NCI-H460 (cell line): ENCODE measurements at regions not wholly inside any gene's neighbourhood (a gene's known extent, or its start where the extent isn't known, plus 50 kb on each side); places are given as distances from the start of the nearest gene placed in this dataset.

Source experiments
- DNase-seq: peaks from one replicate; pipeline ENCODE4 v3.0.0-alpha.2; 2016; ENCODE audit warnings: low read depth; ENCODE audit errors: extremely low read depth

DNA sequence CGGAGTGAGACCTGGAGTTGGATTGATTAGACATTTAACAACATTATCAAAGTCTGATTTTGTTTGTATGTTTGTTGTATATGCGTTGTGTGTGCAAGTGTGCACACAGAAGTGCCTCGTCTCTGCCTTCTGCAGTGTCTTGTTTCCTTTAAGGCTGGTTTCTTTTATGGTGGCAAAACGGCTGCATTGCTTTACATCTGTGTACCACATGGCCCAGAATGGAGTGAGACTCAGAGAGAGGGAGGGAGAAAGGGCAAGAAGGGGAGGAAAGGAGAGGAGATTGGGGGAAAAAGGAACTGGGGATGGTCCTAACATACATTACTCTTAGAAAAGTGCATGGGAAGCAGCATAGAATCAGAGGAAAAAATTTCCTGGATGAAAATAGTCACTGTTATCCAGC lies 99.7 kb upstream of the WLS start:
- no peak for DNase-seq

DNA sequence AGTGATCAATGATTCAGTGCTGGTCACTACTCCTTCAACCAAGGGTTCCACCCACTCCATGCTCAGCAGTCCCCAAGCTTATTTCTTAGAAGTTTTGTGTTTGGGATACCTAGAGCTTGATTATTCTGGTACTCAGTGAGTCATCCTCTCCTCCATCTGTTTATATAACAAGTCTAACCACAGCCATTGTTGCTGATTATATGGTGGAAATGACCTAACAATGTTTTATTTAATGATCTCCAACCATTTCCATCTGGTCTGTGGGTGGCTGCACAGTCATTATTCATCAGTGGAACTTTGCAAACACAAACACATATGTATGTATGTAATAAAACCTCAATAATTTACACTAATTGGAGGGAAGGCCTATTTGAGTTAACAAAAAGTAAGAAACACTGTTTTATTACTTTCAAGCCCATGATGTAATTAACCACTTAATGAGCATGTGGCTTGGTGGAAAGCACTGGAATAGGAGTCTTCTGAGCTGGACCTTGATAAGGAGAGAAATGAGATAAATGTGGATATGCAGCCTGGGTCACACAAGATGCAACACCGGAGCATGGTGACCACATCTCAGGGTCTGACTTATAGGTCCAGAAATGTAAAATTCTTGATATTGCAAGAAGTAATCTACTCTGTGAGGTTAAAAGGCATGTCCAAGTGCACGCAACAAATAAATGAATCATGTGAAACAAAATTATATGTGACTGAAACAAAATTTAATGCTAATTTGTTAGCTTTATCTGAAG lies 99.0 kb upstream of the WLS start:
- DNase-seq, result no peak

DNA sequence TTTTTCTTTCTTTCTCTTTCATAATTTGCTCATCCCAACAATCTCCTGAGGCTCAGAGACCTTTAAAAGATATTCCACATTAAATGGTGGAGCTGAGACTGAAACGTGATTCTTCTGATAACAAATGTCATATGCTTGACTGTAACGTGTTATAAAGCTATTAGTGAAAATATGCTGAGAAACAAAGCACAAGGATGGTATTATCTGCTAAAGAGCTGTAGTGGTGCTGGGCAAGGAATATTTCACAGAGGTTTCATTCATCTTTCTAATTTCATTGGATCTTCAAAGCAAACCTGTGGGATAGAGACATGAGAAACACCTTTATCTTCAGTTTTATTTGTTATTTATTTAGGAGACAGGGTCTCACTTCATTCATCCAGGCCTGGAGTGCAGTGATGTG lies 98.1 kb upstream of the WLS start:
- DNase-seq, result no peak

DNA sequence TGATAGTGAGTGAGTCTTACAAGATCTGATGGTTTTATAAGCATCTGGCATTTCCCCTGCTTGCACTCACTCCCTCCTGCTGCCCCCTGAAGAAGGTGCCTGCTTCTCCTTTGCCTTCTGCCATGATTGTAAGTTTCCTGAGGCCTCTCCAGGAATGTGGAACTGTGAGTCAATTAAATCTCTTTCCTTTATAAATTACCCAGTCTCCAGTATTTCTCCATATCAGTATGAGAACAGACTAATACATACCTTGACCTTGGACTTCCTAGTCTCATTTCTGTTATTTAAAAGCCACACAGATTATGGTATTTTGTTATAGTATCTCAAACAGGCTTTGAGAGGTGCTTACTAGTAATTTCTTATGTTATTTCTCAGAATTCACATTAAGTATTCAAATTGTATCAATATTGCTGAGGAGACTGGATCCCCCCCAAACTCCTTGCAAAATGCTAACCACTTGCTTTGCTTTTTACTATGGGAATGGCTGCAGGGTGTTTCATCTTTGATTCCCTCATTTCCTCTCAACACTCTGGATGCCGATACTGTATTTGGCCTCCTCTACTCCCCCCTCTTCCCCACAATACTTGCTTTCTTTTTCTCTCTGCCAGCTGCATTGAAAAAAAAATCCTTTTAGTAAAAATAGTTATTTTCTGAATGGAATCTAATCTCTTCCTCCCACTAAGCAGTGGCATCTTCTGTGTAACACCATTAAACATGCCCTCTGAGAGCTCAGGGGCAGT lies 96.9 kb upstream of the WLS start:
- no peak for DNase-seq

DNA sequence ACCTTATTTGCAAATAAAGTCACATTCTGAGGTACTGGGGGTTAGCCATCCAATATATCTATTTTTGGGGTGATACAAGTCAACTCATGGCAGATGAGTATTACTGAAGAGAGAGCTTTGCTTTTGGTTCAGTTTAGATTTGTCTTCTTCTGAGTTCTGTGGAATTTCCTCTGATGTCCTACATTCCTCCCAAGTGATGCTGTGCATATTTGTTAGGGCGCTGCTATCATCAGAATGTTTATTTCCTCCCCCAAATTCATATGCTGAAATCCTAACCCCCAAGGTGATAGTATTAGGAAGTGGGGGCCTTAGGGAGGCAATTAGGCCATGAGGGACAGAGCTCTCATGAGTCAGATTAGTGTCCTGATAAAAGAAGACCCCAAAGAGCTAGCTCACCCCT lies 96.2 kb upstream of the WLS start:
- no peak for DNase-seq

DNA sequence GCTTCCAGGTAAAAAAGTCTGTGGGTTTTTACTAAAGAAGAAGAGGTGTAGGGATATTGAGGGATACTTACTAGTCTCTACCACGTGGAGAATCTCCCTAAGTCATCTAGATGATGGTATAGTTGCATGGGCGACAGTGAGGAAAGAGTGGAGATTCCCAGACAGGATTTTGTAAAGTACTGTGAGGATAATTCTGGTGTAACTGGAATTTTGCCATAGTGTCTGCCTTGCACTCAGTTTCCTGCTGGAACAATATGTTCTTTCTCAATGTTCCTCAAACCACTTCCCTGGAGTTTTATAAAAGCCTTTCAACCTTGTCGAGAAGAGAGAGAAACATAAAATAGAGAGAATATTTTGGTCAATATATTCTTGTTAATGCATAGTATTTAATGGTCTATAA lies 95.1 kb upstream of the WLS start:
- no peak for DNase-seq

DNA sequence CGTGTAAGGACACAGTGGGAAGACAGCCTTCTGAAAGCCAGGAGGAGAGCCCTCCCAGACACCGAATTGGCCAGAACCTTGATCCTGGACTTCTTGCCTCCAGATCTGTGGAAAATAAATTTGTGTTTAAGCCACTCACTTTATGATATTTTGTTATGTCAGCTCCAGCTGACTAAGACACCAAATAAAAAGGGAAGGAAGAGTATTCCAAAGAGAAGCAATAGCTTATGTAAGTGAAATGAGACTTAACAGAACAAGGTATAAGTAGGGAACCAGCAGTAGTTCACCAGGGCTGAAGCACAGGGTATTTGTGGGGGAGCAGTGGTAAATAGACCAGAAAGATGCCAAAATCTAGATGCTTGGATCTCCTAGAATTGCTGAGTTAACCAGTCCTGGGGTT lies 94.2 kb upstream of the WLS start:
- no peak for DNase-seq

DNA sequence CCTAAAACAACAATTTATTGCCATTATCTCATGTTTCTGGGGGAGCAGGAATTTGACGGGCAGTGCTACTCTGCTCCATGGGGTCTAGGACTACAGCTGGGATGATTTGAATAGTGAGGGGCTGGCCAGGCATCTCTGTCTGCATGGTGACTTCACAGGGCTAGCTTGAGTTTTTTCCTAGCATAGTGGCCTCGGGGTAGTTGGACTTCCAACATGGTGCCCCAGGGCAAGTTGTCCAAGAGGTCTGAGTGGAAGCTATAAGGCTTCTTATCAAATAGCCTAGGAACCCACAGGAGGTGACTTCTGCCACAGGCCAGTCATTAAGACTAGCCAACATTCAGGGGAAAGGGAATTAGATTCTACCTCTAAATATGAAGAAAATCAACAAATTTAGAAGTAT lies 92.0 kb upstream of the WLS start:
- no peak for DNase-seq

DNA sequence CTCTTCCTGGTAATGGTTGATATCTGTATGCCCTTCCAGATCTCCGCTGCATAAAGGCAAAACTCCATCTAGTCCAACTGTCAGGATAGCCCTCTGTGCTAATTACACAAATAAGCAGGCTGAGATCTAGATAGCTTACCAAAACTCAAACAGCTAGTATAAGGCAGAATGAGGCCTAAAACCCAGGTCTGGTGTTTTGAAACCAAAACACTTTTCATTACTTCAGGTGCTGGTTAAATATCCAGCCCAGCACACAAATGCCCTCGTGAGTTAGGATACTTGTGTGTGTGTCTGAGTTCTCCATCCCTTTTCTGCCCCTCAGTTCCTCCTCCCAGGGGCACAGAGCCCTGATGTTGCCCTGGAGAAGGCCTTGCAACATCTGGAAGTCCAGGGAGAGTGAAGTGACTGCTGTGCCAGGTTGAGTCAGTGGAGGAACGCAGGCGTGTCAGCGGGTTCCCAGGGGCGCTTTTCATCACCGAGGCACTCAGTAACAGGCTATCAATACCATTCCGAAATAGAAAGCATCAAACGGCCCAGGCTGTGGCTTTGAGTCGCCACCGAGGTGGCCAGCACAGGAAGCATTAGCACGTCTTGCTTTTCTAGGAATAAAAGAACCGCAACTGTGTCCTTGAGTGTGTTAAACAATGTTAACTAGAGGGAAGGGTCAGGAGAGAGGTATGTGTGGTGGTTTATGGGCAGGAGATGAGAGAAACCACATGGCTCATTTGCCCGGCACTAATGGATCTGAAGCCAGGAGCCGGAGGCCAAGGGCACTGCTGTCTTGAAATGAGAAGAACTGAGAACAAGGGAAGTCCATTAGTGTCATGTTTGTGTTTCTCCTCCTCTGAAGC lies 90.7 kb upstream of the WLS start:
- no peak for DNase-seq

DNA sequence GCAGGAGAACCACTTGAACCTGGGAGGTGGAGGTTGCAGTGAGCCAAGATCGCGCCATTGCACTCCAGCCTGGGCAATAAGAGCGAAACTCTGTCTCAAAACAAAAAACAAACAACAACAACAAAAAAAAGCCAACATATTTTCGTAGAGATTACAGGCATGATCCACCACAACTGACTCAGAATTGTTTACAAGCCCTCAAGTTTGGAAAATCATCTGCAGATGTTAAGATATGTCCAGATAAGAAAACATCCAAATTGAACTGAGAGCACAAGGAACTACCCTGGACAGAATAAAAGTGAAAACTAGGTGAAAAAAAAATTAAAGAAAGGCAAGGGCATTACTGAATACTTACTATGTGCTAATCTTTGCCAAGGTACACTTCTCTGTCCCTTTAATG lies 89.8 kb upstream of the WLS start:
- no peak for DNase-seq

DNA sequence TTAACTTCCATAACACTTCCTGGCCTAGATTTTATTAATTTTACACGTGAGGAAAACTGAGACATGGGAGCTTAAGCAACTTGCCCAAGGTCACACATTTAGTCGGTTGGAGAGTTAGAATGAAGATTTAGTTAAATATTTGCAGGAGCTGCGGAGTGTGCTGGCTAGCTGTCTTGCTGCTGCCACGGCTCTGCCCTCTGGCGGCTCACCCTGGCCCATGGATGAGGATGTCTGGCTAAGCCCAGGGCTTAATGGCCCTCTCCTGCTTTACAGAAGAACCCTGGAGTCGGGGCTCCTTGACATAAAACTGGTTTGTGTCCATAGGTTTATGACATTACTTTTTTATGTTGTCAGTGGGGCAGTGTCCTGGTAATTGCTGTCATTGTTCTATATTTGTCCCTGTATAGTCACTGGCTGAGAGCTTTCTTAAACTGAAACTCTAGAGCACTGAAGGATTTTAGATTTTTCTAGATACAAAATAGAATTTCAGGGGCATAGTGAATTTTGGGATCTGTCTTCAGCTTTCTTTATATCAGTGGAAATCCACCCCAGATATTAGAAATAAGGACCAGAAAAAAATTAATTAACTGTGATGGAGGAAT lies 88.9 kb upstream of the WLS start:
- peak; percentile 45 for DNase-seq

DNA sequence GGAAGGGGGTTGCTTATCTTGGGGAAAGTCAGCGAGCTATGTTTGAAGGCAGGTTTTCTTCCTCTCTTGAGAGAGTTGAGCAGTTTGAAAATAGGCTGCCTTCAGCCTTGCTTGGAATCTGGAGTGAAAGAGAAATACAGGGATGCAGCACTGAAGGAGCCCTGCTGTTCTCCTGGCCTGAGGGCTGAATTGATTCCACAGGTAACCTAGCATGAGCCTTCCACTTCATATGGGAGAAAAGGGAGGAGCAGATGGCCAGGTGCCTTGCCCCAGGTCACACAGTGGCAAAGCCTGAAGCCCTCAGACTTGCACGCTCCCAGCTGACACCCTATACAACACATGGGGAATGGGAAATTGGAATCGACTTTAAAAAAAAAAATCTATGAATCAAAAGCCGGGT lies 88.0 kb upstream of the WLS start:
- no peak for DNase-seq

DNA sequence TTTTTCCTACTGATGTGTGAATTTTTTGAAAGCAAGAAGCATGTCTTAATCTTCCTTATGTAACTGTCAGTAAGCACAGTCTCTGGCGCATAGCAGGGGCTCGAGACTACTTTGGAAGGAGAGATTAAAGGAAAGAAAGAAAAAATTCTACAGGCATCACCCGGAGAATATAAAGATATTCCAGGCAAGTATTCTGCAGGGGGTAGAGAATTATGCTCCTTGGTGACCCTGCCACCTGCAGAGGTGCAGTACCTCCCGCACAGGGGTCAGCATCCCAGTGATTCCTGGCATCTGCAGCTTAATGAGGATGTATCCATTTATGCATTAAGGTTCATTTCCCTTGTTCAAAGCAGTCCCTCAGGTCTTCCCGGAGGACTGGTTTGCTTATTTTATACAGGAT lies 87.6 kb upstream of the WLS start:
- DNase-seq, result no peak

DNA sequence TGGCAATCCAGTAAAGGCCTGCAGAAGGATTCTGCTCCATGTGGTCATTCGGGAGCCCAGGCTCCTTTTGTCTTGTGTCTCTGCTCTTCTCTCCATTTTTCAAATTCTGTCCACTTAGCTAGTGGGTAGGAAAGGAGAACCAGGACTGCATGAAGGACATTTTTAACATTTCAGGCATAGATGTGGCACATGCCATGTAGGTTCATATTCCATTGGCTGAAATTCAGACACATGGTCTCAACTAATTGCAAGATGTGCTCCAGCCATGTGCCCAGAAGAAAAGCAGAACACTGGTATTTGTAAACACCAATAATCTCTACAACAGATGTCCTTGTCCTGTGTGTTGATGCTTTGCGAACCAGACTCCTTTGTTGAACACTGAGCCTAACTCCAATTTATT lies 85.2 kb upstream of the WLS start:
- no peak for DNase-seq

DNA sequence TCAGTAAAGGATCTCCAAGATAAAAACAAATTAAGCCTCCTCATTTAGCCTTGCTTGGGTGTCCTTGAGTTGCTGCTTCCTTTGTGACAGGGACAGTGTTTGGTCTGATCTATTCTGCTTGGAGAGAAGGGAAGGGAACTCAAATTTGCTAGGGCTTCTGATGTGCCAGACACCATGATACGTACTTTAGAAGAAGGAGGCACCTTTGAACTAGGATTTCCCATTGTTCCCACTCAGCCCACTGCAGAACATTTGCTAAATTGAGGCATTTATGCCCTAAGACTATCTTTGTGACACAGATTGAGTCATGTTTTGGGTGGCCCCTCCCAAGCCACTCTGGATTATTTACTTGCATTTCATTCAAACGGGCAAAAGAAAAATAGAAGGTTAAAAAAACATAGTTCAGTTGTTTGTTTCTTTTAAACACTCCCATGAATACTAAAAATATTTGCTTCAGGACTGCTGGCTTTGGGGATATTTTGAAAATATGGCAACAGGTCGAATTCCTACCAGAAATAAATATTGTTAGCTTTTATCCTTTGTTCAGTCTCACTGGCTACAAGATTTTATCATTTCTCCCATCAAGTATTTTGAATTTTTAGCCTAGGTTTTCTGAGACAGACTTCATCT lies 81.9 kb upstream of the WLS start:
- DNase-seq, result no peak

DNA sequence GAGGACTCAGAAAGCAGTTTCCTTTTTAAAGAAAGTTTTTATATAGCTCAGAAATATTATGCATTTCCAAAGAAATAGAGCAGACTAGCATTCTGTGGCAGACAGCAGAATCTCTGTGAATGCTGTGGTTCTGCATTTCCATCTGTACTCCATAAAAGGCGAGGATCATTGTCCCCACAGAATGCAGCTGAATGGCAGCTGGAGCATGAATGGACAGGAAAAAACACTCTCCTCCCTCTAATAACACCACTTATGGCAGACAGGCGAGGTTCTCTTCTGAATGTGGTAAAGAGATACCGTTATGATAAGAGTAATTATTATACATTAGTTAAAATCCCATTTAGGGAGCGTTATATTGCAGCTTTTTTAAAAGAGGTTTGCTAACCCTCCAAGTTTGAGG lies 81.4 kb upstream of the WLS start:
- DNase-seq, result no peak

DNA sequence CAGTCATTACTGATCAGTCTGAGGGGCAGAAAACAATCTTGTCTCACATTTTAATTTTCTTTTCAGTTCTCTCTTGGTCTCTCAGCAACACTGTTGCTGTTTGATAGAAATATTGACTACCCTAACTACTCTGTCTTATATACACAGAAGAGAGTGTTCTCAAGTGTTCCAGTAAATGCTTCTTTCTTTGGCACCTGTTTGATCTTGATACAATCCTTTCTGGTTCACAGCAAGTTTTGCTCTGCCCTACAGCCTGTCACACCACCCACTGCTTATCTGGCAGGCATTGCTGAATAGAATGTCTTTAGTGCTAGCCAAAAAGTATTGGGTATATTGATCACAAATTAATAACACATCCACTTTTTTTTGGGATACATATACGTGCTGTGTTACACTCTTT lies 75.7 kb upstream of the WLS start:
- no peak for DNase-seq

DNA sequence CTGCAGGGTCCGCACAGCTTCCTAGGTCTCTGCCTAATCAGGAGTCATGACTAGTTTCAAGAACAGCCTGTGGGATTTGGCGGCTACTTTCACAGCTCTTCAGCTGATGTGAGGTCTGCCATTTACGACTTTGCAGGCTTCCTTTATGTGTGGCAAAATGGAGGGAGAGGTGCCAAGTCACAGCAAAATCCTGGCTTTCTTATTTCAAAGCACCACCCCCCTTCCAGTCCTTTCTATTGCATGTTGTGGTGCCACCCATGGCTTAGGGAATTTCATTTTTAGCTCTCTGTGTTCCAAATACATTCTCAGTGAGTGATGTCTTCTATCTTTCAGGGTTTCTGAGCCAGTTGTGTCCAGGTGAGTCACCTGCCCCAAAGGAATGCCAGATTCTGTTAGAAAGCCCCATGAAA lies 75.1 kb upstream of the WLS start:
- no peak for DNase-seq

DNA sequence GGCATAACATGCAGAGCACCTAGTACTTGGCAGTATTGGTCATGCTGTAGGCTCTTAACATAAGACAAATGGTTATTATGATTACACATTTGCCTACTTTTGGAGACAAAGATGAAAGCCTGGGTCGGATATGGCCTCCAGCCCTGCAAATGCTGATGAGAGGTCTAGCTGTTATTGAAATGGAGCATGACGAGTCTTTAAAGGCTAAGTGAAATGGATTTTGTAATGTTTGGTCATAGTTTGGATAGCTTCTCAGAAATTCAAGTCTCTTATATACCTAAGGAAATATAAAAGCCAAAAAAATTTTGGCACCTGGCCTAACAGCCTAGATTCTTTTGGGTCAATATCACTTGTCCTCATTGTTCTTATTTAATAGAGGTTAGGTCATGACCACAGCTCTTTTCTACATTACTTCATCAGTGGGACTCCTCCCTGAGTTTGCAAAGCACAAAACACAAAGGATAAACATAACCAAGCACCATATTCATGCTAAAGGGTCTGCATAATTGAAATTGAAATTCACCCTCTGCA lies 69.2 kb upstream of the WLS start:
- no peak for DNase-seq

DNA sequence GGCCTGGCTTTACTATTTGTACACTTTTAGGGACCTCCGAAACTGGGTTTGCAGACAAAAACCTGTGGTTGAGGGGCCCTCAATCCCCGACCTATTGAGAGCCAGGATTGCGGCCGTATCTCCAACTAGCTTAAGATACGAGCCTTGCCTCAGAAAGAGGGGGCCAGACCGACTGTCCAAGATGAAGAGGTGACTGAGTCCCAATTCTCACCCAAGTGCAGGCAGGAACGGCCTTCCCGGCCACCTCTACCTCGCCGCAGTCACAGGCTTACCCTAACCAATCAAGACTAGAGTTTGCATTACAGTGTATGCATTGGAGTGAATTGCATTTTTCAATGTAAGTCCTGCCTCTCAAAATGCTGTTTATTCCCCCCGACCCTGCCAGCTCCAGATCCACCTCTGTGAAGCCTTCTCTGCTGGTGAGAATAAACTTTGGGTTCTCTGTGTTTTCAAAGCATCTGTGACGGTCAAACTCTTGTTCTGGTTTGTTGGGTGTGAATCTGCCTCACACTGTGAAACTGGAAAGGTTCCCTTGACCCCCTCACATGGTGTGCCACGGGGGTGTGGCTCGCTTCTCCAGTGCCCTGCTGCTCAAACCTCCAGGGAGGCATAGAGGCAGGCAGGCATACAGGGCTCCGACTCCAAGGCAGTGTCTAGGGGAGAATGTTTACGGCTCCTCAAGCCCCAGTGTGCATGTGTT lies 62.2 kb upstream of the WLS start:
- DNase-seq, result no peak
